SK-N-SH treated with all-trans-retinoic acid at 6 μM for 48 hours (cell line): ENCODE measurements at regions not wholly inside any gene's neighbourhood (a gene's known extent, or its start where the extent isn't known, plus 50 kb on each side); places are given as distances from the start of the nearest gene placed in this dataset.

Source experiments
- ATAC-seq: fragments of 200-7000 bp; cut with Tn5 transposase; 3 replicates; pipeline ENCODE4 v1.9.1; 2020; ENCODE audit warnings: mild to moderate bottlenecking, moderate library complexity
- ARNTL ChIP-seq: fragments of 450-650 bp; formaldehyde crosslinking; IDR thresholded peaks from 2 replicates; pipeline ENCODE4 v1.5.0; 2020; ENCODE audit warnings: low read depth, mild to moderate bottlenecking, moderate library complexity, borderline replicate concordance
- BACH2 ChIP-seq: fragments of 250-450 bp; sonication (Bioruptor Pico); IDR thresholded peaks from 2 replicates; pipeline ENCODE4 v1.9.0; 2021; ENCODE audit warnings: mild to moderate bottlenecking, borderline replicate concordance
- CSDC2 ChIP-seq: fragments of 250-450 bp; sonication (Bioruptor Pico); IDR thresholded peaks from 2 replicates; pipeline ENCODE4 v1.5.0; 2020; ENCODE audit warnings: mild to moderate bottlenecking, moderate library complexity
- CSRNP3 ChIP-seq: fragments of 250-450 bp; sonication (Bioruptor Pico); IDR thresholded peaks from 2 replicates; pipeline ENCODE4 v1.5.1; 2021; ENCODE audit warnings: mild to moderate bottlenecking, moderate library complexity
- ESRRG ChIP-seq: fragments of 250-450 bp; sonication (Bioruptor Pico); IDR thresholded peaks from 2 replicates; pipeline ENCODE4 v1.6.1; 2021; ENCODE audit warnings: mild to moderate bottlenecking
- GLIS3 ChIP-seq: fragments of 250-450 bp; sonication (Bioruptor Pico); IDR thresholded peaks from 2 replicates; pipeline ENCODE4 v1.5.0; 2020; ENCODE audit warnings: mild to moderate bottlenecking, moderate library complexity
- ISL1 ChIP-seq: fragments of 250-450 bp; sonication (Bioruptor Pico); IDR thresholded peaks from 2 replicates; pipeline ENCODE4 v2.1.2; 2022; ENCODE audit warnings: mild to moderate bottlenecking, moderate library complexity
- OSR1 ChIP-seq: fragments of 250-450 bp; sonication (Bioruptor Pico); IDR thresholded peaks from 2 replicates; pipeline ENCODE4 v1.8.0; 2022; ENCODE audit warnings: moderate library complexity, mild to moderate bottlenecking, inconsistent platforms
- PATZ1 ChIP-seq: fragments of 250-450 bp; sonication (Bioruptor Pico); IDR thresholded peaks from 2 replicates; pipeline ENCODE4 v1.8.0; 2020; ENCODE audit warnings: mild to moderate bottlenecking, moderate library complexity, borderline replicate concordance
- POU6F1 ChIP-seq: fragments of 250-450 bp; sonication (Bioruptor Pico); IDR thresholded peaks from 2 replicates; pipeline ENCODE4 v1.8.0; 2021; ENCODE audit warnings: low read depth, mild to moderate bottlenecking, moderate library complexity, borderline replicate concordance
- PPARA ChIP-seq: fragments of 250-450 bp; sonication (Bioruptor Pico); IDR thresholded peaks from 2 replicates; pipeline ENCODE4 v1.5.0; 2020; ENCODE audit warnings: mild to moderate bottlenecking, borderline replicate concordance
- RARB ChIP-seq: fragments of 250-450 bp; sonication (Bioruptor Pico); IDR thresholded peaks from 2 replicates; pipeline ENCODE4 v1.8.0; 2021; ENCODE audit warnings: mild to moderate bottlenecking, moderate library complexity
- TCF4 ChIP-seq: fragments of 250-450 bp; sonication (Bioruptor Pico); IDR thresholded peaks from 2 replicates; pipeline ENCODE4 v1.8.0; 2021; ENCODE audit warnings: mild to moderate bottlenecking, moderate library complexity, borderline replicate concordance
- TOX ChIP-seq: fragments of 250-450 bp; sonication (Bioruptor Pico); IDR thresholded peaks from 2 replicates; pipeline ENCODE4 v1.8.0; 2021; ENCODE audit warnings: mild to moderate bottlenecking, moderate library complexity, borderline replicate concordance
- TSHZ2 ChIP-seq: fragments of 250-450 bp; sonication (Bioruptor Pico); IDR thresholded peaks from 2 replicates; pipeline ENCODE4 v1.5.0; 2020; ENCODE audit warnings: mild to moderate bottlenecking, moderate library complexity
- ZC3H10 ChIP-seq: fragments of 250-450 bp; sonication (Bioruptor Pico); IDR thresholded peaks from 2 replicates; pipeline ENCODE4 v1.5.1; 2021; ENCODE audit warnings: mild to moderate bottlenecking, moderate library complexity
- ZFP3 ChIP-seq: fragments of 250-450 bp; sonication (Bioruptor Pico); IDR thresholded peaks from 2 replicates; pipeline ENCODE4 v1.5.0; 2020; ENCODE audit warnings: mild to moderate bottlenecking, moderate library complexity
- ZNF565 ChIP-seq: fragments of 450-650 bp; formaldehyde crosslinking; conservative IDR thresholded peaks from 2 replicates; pipeline ENCODE4 v1.5.0; 2020; ENCODE audit warnings: low read depth, mild to moderate bottlenecking, moderate library complexity
- ZNF70 ChIP-seq: fragments of 450-650 bp; formaldehyde crosslinking; IDR thresholded peaks from 2 replicates; pipeline ENCODE4 v1.5.0; 2020; ENCODE audit warnings: mild to moderate bottlenecking, moderate library complexity
- ZNF8 ChIP-seq: fragments of 450-650 bp; formaldehyde crosslinking; IDR thresholded peaks from 2 replicates; pipeline ENCODE4 v1.5.0; 2020; ENCODE audit warnings: mild to moderate bottlenecking, moderate library complexity

GRCh38 chr2:121825003-121825950 lies 69.8 kb downstream of the TSN start:
- no peak for ATAC-seq

GRCh38 chr2:121826036-121826435 lies 70.6 kb downstream of the TSN start:
- ATAC-seq: no peak
- TF ChIP-seq ISL1 (CRISPR knock-in tag) (no peak), RARB (CRISPR knock-in tag) (no peak), ZFP3 (CRISPR knock-in tag) (no peak)
- TF ChIP-seq, all 23 proteins: peak for 0

More at GRCh38 chr2:121825003-121825950, 69.8 kb downstream of the TSN start:
- TF ChIP-seq ZFP3 (CRISPR knock-in tag) (no peak), TOX (CRISPR knock-in tag) (no peak), BACH2 (CRISPR knock-in tag) (no peak)

- TF ChIP-seq ZNF8 (CRISPR knock-in tag): no peak
- no peak for TF ChIP-seq POU6F1 (CRISPR knock-in tag)
- no peak for TF ChIP-seq RARB (CRISPR knock-in tag)
- TF ChIP-seq ARNTL: no peak
- no peak for TF ChIP-seq ZC3H10 (CRISPR knock-in tag)
- no peak for TF ChIP-seq ZFP3 (CRISPR knock-in tag)
- no peak for ATAC-seq
These were observed 72.9 kb downstream of the TSN start for GRCh38 chr2:121828281-121828731.

GRCh38 chr2:121830809-121831208 lies 75.4 kb downstream of the TSN start:
- TF ChIP-seq CSDC2 (CRISPR knock-in tag) (no peak), GLIS3 (CRISPR knock-in tag) (no peak), ISL1 (CRISPR knock-in tag) (no peak), RARB (CRISPR knock-in tag) (no peak), TCF4 (CRISPR knock-in tag) (no peak), ZNF565 (CRISPR knock-in tag) (no peak), ZNF8 (CRISPR knock-in tag) (no peak), BACH2 (CRISPR knock-in tag) (no peak), ESRRG (CRISPR knock-in tag) (no peak), PPARA (CRISPR knock-in tag) (no peak), OSR1 (CRISPR knock-in tag) (no peak), ZNF70 (CRISPR knock-in tag) (no peak), TSHZ2 (no peak), ZC3H10 (CRISPR knock-in tag) (no peak), ARNTL (no peak), PATZ1 (no peak), CSRNP3 (CRISPR knock-in tag) (no peak), POU6F1 (CRISPR knock-in tag) (no peak)
- ATAC-seq: no peak
